Trophoblast cell (in vitro differentiated cells and primary cell): ENCODE measurements at regions not wholly inside any gene's neighbourhood (a gene's known extent, or its start where the extent isn't known, plus 50 kb on each side); places are given as distances from the start of the nearest gene placed in this dataset.
A peak's percentile ranks its signal among the peaks of the same experiment; 100 is the strongest.

Experiments used
- DNase-seq, 2 donors: peaks; one replicate each; pipeline ENCODE4 v3.0.0-alpha.2; 2016
- H2AFZ ChIP-seq: 2 replicates; pipeline ENCODE4 v1.6.1; 2013; ENCODE audit warnings: low read length, moderate library complexity, mild to moderate bottlenecking; ENCODE audit not compliant: insufficient read depth, poor library complexity
- H2AK5ac ChIP-seq: 2 replicates; pipeline ENCODE4 v1.6.1; 2013; ENCODE audit warnings: mild to moderate bottlenecking, low read length
- H2BK120ac ChIP-seq: 2 replicates; pipeline ENCODE4 v1.6.1; 2013; ENCODE audit warnings: low read length, mild to moderate bottlenecking, moderate library complexity; ENCODE audit not compliant: insufficient read depth, poor library complexity
- H2BK12ac ChIP-seq: 2 replicates; pipeline ENCODE4 v1.6.1; 2013; ENCODE audit warnings: mild to moderate bottlenecking, low read length, moderate library complexity
- H2BK5ac ChIP-seq: 2 replicates; pipeline ENCODE4 v1.6.1; 2013; ENCODE audit warnings: low read length, low read depth, moderate library complexity, mild to moderate bottlenecking; ENCODE audit not compliant: poor library complexity
- H3K14ac ChIP-seq: 2 replicates; pipeline ENCODE4 v1.6.1; 2013; ENCODE audit warnings: mild to moderate bottlenecking, low read length
- H3K18ac ChIP-seq: 2 replicates; pipeline ENCODE4 v1.6.1; 2013; ENCODE audit warnings: mild to moderate bottlenecking, low read length
- H3K23ac ChIP-seq: 2 replicates; pipeline ENCODE4 v1.6.1; 2013; ENCODE audit warnings: low read length
- H3K27ac ChIP-seq: 2 replicates; pipeline ENCODE4 v1.5.1; 2013; ENCODE audit warnings: low read depth, mild to moderate bottlenecking, inconsistent platforms, low read length, moderate library complexity
- H3K27me3 ChIP-seq: 2 replicates; pipeline ENCODE4 v1.6.1; 2013; ENCODE audit warnings: inconsistent platforms, mild to moderate bottlenecking, low read length, moderate library complexity; ENCODE audit not compliant: insufficient read depth
- H3K36me3 ChIP-seq, 2 experiments: 1 replicate in 1 of 2; 2 replicates in 1 of 2; pipeline ENCODE4 v1.6.1; 2013; ENCODE audit warnings: low read length in 2 of 2, mild to moderate bottlenecking in 2 of 2, moderate library complexity in 1 of 2; ENCODE audit not compliant: insufficient read depth in 2 of 2, control insufficient read depth in 1 of 2
- H3K4ac ChIP-seq: 2 replicates; pipeline ENCODE4 v1.6.1; 2013; ENCODE audit warnings: low read depth, mild to moderate bottlenecking, low read length, moderate library complexity
- H3K4me1 ChIP-seq, 2 experiments: 1 replicate in 1 of 2; 2 replicates in 1 of 2; pipeline ENCODE4 v1.6.1; 2013; ENCODE audit warnings: low read length in 2 of 2, mild to moderate bottlenecking in 2 of 2, moderate library complexity in 1 of 2; ENCODE audit not compliant: insufficient read depth in 2 of 2, control insufficient read depth in 1 of 2
- H3K4me2 ChIP-seq: 2 replicates; pipeline ENCODE4 v1.6.1; 2013; ENCODE audit warnings: inconsistent platforms, mild to moderate bottlenecking, low read length, moderate library complexity
- H3K4me3 ChIP-seq: 2 replicates; pipeline ENCODE4 v1.5.1; 2013; ENCODE audit warnings: mild to moderate bottlenecking, low read depth, low read length, inconsistent platforms
- H3K79me1 ChIP-seq: one replicate; pipeline ENCODE4 v1.6.1; 2013; ENCODE audit warnings: low read length
- H3K79me2 ChIP-seq: 2 replicates; pipeline ENCODE4 v1.6.1; 2013; ENCODE audit warnings: low read length, mild to moderate bottlenecking; ENCODE audit not compliant: control insufficient read depth, insufficient read depth, poor library complexity
- H3K9ac ChIP-seq: 2 replicates; pipeline ENCODE4 v1.6.1; 2013; ENCODE audit warnings: mild to moderate bottlenecking, low read length
- H3K9me3 ChIP-seq: 2 replicates; pipeline ENCODE4 v1.6.1; 2013; ENCODE audit warnings: low read depth, mild to moderate bottlenecking, control low read depth, inconsistent platforms, low read length; ENCODE audit not compliant: insufficient read depth
- H4K12ac ChIP-seq: 2 replicates; pipeline ENCODE4 v1.6.1; 2013; ENCODE audit warnings: low read depth, mild to moderate bottlenecking, low read length, moderate library complexity
- H4K8ac ChIP-seq: 2 replicates; pipeline ENCODE4 v1.6.1; 2013; ENCODE audit warnings: low read depth, mild to moderate bottlenecking, low read length, moderate library complexity
- H4K91ac ChIP-seq: one replicate; pipeline ENCODE4 v1.6.1; 2013; ENCODE audit warnings: low read depth, mild to moderate bottlenecking, low read length, moderate library complexity
- WGBS: extraction: QIAGEN DNeasy Blood & Tissue Kit; methylation state at CpG from one replicate; pipeline ENCODE4 v1.1.7; 2013; ENCODE audit warnings: missing lambda C conversion rate; ENCODE audit not compliant: insufficient read length, insufficient coverage; ENCODE audit errors: extremely low coverage; 5-methylcytosine and 5-hydroxymethylcytosine counted together

DNA sequence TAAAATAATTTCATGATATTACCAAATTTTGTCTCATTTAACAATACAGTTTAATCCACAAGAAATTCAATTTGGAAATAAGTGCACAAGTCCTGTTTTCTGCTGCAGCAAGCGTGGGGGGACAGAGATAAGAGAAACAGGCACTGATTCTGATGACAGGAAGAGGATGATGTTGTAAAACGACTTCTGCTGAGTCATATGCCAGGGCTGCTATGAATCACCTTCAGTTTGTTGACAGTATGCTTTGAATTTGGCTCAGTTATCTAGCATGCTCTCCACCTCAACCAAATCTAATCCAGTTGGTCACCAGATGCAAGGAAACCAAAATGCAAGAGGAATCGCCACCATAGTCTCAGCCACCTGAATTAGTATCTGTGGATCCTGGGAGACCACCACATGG lies 244.1 kb upstream of the MON1B start:
- Histone ChIP-seq H3K27me3 (no peaks in the 10 kb centered on the region), H3K79me2 (no peaks in the 10 kb centered on the region), H3K9ac (no peak overlapping the region), H3K4me1 (peaks cover 2 to 4% of the 10 kb centered on the region in 2 experiments), H3K36me3 (no peaks in the 10 kb centered on the region), H3K4me3 (no peak overlapping the region), H3K4me2 (peak overlapping the region; percentile 2), H3K18ac (no peak overlapping the region), H3K23ac (no peak overlapping the region), H4K91ac (no peak overlapping the region), H2AK5ac (no peak overlapping the region), H2AFZ (no peak overlapping the region), H4K8ac (no peak overlapping the region), H3K9me3 (no peaks in the 10 kb centered on the region), H3K27ac (no peak overlapping the region), H2BK5ac (no peak overlapping the region), H3K79me1 (no peaks in the 10 kb centered on the region), H2BK12ac (peak overlapping the region; percentile 69), H3K14ac (no peak overlapping the region), H3K4ac (no peak overlapping the region), H4K12ac (no peak overlapping the region), H2BK120ac (no peak overlapping the region)
- WGBS = no CpG with 5 or more reads among the region's 3 CpGs
- peak; percentile 30 to 58 for DNase-seq

DNA sequence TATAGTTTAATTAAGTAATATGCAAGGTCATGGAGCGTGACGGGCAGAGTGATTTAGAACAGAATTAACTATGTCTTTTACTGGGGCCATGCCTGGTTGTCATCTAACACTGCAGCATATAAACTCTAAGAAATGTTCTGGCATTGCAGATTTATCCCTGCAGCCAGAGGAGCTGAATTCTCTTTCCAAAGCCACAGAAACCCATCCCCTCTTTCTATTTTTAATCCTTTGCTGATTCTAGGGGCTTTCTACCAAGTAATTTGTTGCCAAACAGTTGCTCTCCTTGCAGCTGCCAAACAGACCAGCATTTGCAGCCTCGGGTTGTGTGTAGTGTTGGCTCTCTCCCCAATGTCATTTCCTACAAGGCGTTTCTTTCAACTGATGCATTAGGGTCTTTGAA lies 243.2 kb upstream of the MON1B start:
- H3K4me1 ChIP-seq = peaks cover 2 to 4% of the 10 kb centered on the region in 2 experiments
- H3K9me3 ChIP-seq = no peaks in the 10 kb centered on the region
- H3K18ac ChIP-seq = no peak overlapping the region
- H3K79me1 ChIP-seq = no peaks in the 10 kb centered on the region
- no peak overlapping the region for H3K9ac ChIP-seq
- H4K8ac ChIP-seq = no peak overlapping the region
- H3K23ac ChIP-seq = no peak overlapping the region
- no peak overlapping the region for H3K4ac ChIP-seq
- DNase-seq = no peak
- no peak overlapping the region for H3K4me3 ChIP-seq
- H2AFZ ChIP-seq = no peak overlapping the region
- H3K27ac ChIP-seq = no peak overlapping the region
- no peak overlapping the region for H2BK5ac ChIP-seq
- H3K4me2 ChIP-seq = no peak overlapping the region
- no peak overlapping the region for H4K12ac ChIP-seq
- no peaks in the 10 kb centered on the region for H3K79me2 ChIP-seq
- H3K27me3 ChIP-seq = no peaks in the 10 kb centered on the region
- H2BK120ac ChIP-seq = no peak overlapping the region
- H2BK12ac ChIP-seq = peak overlapping the region; percentile 40
- no peaks in the 10 kb centered on the region for H3K36me3 ChIP-seq
- no peak overlapping the region for H2AK5ac ChIP-seq
- H4K91ac ChIP-seq = no peak overlapping the region
- H3K14ac ChIP-seq = no peak overlapping the region
- WGBS = no CpG with 5 or more reads among the region's 4 CpGs

DNA sequence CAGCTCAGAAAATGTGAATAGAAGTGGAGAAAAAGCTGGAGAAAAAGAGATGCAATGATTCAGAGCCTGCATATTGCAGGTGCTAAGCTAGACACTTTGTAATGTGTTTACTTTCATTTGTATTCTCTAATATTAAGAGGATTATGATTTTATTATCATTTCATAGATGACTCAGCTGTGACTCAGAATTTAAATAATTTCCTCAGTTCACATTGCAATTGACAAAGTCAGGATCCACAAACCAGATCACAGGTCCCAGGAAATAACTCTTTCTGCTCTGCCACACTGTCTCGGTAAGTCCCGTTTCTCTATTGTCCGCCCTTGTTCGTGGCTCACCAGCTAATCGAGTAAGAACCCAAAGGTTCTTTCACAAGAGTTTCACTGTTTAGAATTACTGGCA lies 235.4 kb upstream of the MON1B start:
- H3K4me2 ChIP-seq = no peak overlapping the region
- no peak overlapping the region for H4K91ac ChIP-seq
- peaks cover 0 to 6% of the 10 kb centered on the region in 2 experiments for H3K4me1 ChIP-seq
- H2BK12ac ChIP-seq = no peak overlapping the region
- H3K4ac ChIP-seq = no peak overlapping the region
- no peaks in the 10 kb centered on the region for H3K9me3 ChIP-seq
- no peak overlapping the region for H3K23ac ChIP-seq
- H3K27me3 ChIP-seq = no peaks in the 10 kb centered on the region
- H3K79me1 ChIP-seq = no peaks in the 10 kb centered on the region
- H4K12ac ChIP-seq = no peak overlapping the region
- H2BK5ac ChIP-seq = no peak overlapping the region
- H3K9ac ChIP-seq = no peak overlapping the region
- no peak overlapping the region for H3K4me3 ChIP-seq
- H3K14ac ChIP-seq = no peak overlapping the region
- H3K79me2 ChIP-seq = no peaks in the 10 kb centered on the region
- no peak overlapping the region for H3K27ac ChIP-seq
- DNase-seq = no peak
- no peaks in the 10 kb centered on the region for H3K36me3 ChIP-seq
- H2BK120ac ChIP-seq = no peak overlapping the region
- H4K8ac ChIP-seq = no peak overlapping the region
- WGBS = no CpG with 5 or more reads among the region's 5 CpGs
- no peak overlapping the region for H2AK5ac ChIP-seq
- no peak overlapping the region for H3K18ac ChIP-seq
- no peak overlapping the region for H2AFZ ChIP-seq

DNA sequence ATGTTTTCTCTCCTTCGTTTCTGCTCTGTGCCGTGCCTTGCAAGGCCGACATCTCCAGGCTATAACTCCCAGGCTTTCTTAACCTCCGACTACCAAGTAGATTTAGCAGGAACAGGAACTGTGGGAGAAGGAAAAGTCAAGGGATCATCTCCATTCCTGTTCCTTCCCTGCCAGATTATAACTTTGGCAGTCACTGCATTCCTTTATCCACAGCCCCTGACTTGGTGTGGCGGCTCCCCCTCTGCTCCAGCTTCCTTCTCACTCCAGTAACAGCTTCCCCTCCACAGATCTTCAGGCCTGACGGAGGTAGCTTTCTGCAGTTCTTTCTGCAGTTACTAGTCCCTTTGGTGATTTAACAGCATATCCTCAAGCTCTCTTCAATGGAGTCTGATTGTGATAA lies 234.6 kb upstream of the MON1B start:
- no peak overlapping the region for H3K4me2 ChIP-seq
- H3K14ac ChIP-seq = no peak overlapping the region
- no peaks in the 10 kb centered on the region for H3K36me3 ChIP-seq
- H2AK5ac ChIP-seq = no peak overlapping the region
- no peak overlapping the region for H2BK120ac ChIP-seq
- no peak overlapping the region for H3K27ac ChIP-seq
- no peak overlapping the region for H4K8ac ChIP-seq
- H4K91ac ChIP-seq = no peak overlapping the region
- H2BK12ac ChIP-seq = no peak overlapping the region
- no peak overlapping the region for H3K4me3 ChIP-seq
- no peak overlapping the region for H3K4ac ChIP-seq
- H4K12ac ChIP-seq = no peak overlapping the region
- H2AFZ ChIP-seq = no peak overlapping the region
- H3K9ac ChIP-seq = no peak overlapping the region
- no peak overlapping the region for H3K18ac ChIP-seq
- no peaks in the 10 kb centered on the region for H3K79me2 ChIP-seq
- H3K79me1 ChIP-seq = no peaks in the 10 kb centered on the region
- H3K9me3 ChIP-seq = no peaks in the 10 kb centered on the region
- no peak overlapping the region for H2BK5ac ChIP-seq
- H3K23ac ChIP-seq = no peak overlapping the region
- no CpG with 5 or more reads among the region's 6 CpGs for WGBS
- peaks cover 0 to 6% of the 10 kb centered on the region in 2 experiments for H3K4me1 ChIP-seq
- no peak for DNase-seq
- no peaks in the 10 kb centered on the region for H3K27me3 ChIP-seq
